Small intestine (tissue), 7 donors: ENCODE measurements at regions not wholly inside any gene's neighbourhood (a gene's known extent, or its start where the extent isn't known, plus 50 kb on each side); places are given as distances from the start of the nearest gene placed in this dataset.

Experiments
- DNase-seq, 2 donors: peaks; one replicate each; pipeline versions ENCODE4 v3.0.0 to v3.0.0-alpha.2; 2013
- FAIRE-seq: peaks from 2 replicates; lab custom pipeline; 2012; peaks lifted over from hg19 to GRCh38; lab: Jason Lieb, UNC
- H3K27ac ChIP-seq, 3 donors: one replicate each; pipeline ENCODE4 v1.5.1; 2013; ENCODE audit warnings: low read length in 2 of 3, mild to moderate bottlenecking in 2 of 3, control low read depth in 1 of 3, inconsistent platforms in 1 of 3, low read depth in 1 of 3, moderate library complexity in 1 of 3
- H3K27me3 ChIP-seq, 3 donors: one replicate each; pipeline ENCODE4 v1.6.1; 2013; ENCODE audit warnings: low read length in 3 of 3, inconsistent platforms in 1 of 3; ENCODE audit not compliant: control insufficient read depth in 3 of 3, insufficient read depth in 3 of 3
- H3K36me3 ChIP-seq, 3 donors: one replicate each; pipeline ENCODE4 v1.6.1; 2013; ENCODE audit warnings: low read length in 3 of 3, inconsistent platforms in 1 of 3, low read depth in 1 of 3, mild to moderate bottlenecking in 1 of 3, moderate library complexity in 1 of 3; ENCODE audit not compliant: control insufficient read depth in 3 of 3, insufficient read depth in 2 of 3
- H3K4me1 ChIP-seq, 3 donors: one replicate each; pipeline ENCODE4 v1.6.1; 2013; ENCODE audit warnings: low read length in 2 of 3, inconsistent platforms in 1 of 3, low read depth in 1 of 3, mild to moderate bottlenecking in 1 of 3, moderate library complexity in 1 of 3; ENCODE audit not compliant: control insufficient read depth in 3 of 3, insufficient read depth in 2 of 3
- H3K4me3 ChIP-seq, 3 donors: one replicate each; pipeline ENCODE4 v1.5.1; 2013; ENCODE audit warnings: low read length in 3 of 3, control low read depth in 1 of 3, inconsistent platforms in 1 of 3, low read depth in 1 of 3, mild to moderate bottlenecking in 1 of 3, moderate library complexity in 1 of 3
- H3K9me3 ChIP-seq, 2 donors: one replicate each; pipeline ENCODE4 v1.6.1; 2013; ENCODE audit warnings: low read depth in 1 of 2, low read length in 1 of 2; ENCODE audit not compliant: control insufficient read depth in 2 of 2, insufficient read depth in 1 of 2
- WGBS, 3 donors: extraction: QIAGEN DNeasy Blood & Tissue Kit; methylation state at CpG; one replicate each; pipeline ENCODE4 v1.1.7; 2013; 5-methylcytosine and 5-hydroxymethylcytosine counted together
- donor health status: healthy with polysubstance abuse.
- donor health status: control.
- donor health status: control.
- donor health status: Bipolar disorder and iron deficiency.
- donor health status: healthy.

GRCh38 chr1:229815961-229816360 lies 189.9 kb downstream of the URB2 start:
- H3K27ac ChIP-seq, result no peak overlapping the region
- peaks cover 0 to 10% of the 10 kb centered on the region in 2 donors for H3K9me3 ChIP-seq
- H3K4me3 ChIP-seq, result no peak overlapping the region
- FAIRE-seq (no peak), DNase-seq (no peak)
- no peaks in the 10 kb centered on the region for H3K36me3 ChIP-seq
- H3K27me3 ChIP-seq, result peaks cover 0 to 1% (median 0%) of the 10 kb centered on the region in 3 donors
- WGBS, 3 donors, result 74 to 81% (median 75%) methylated on average over 2 of the region's 2 CpGs
- no peaks in the 10 kb centered on the region for H3K4me1 ChIP-seq

- H3K27ac ChIP-seq, result no peak overlapping the region
- FAIRE-seq (no peak), DNase-seq (no peak)
- no peak overlapping the region for H3K4me3 ChIP-seq
- no peaks in the 10 kb centered on the region for H3K36me3 ChIP-seq
- H3K27me3 ChIP-seq, result peaks cover 0 to 1% (median 0%) of the 10 kb centered on the region in 3 donors
- WGBS, 3 donors, result 75 to 90% (median 77%) methylated on average over 1 of the region's 1 CpG
- H3K4me1 ChIP-seq, result no peaks in the 10 kb centered on the region
- peaks cover 0 to 10% of the 10 kb centered on the region in 2 donors for H3K9me3 ChIP-seq
Measured at GRCh38 chr1:229817936-229818335, 191.9 kb downstream of the URB2 start.

GRCh38 chr1:229819091-229819490 lies 193.0 kb downstream of the URB2 start:
- no peak for FAIRE-seq
- 17 to 28% (median 20%) methylated on average over 1 of the region's 1 CpG for WGBS, 3 donors
- no peak for DNase-seq

GRCh38 chr1:229822026-229822425 lies 196.0 kb downstream of the URB2 start:
- H3K27me3 ChIP-seq, result peaks cover 0 to 1% (median 0%) of the 10 kb centered on the region in 3 donors
- WGBS, 3 donors, result 90 to 95% (median 90%) methylated on average over 4 of the region's 4 CpGs
- no peak overlapping the region for H3K27ac ChIP-seq
- H3K4me3 ChIP-seq, result no peak overlapping the region
- no peaks in the 10 kb centered on the region for H3K4me1 ChIP-seq
- peaks cover 0 to 10% of the 10 kb centered on the region in 2 donors for H3K9me3 ChIP-seq
- DNase-seq (no peak), FAIRE-seq (no peak)
- H3K36me3 ChIP-seq, result no peaks in the 10 kb centered on the region

More at GRCh38 chr1:229819091-229819490, 193.0 kb downstream of the URB2 start:
- peaks cover 0 to 1% (median 0%) of the 10 kb centered on the region in 3 donors for H3K27me3 ChIP-seq
- no peaks in the 10 kb centered on the region for H3K36me3 ChIP-seq
- no peaks in the 10 kb centered on the region for H3K4me1 ChIP-seq
- no peak overlapping the region for H3K27ac ChIP-seq
- peaks cover 0 to 10% of the 10 kb centered on the region in 2 donors for H3K9me3 ChIP-seq
- no peak overlapping the region for H3K4me3 ChIP-seq

- no peak overlapping the region for H3K4me3 ChIP-seq
- no peak overlapping the region for H3K27ac ChIP-seq
- no peaks in the 10 kb centered on the region for H3K36me3 ChIP-seq
- DNase-seq (no peak), FAIRE-seq (no peak)
- H3K9me3 ChIP-seq, result no peaks in the 10 kb centered on the region
- 90 to 99% (median 92%) methylated on average over 2 of the region's 2 CpGs for WGBS, 3 donors
- H3K4me1 ChIP-seq, result no peaks in the 10 kb centered on the region
- no peaks in the 10 kb centered on the region for H3K27me3 ChIP-seq
Measured at GRCh38 chr1:229825042-229825441, 199.0 kb downstream of the URB2 start.

- WGBS, 3 donors, result 78 to 92% (median 87%) methylated on average over 2 of the region's 2 CpGs
- DNase-seq, result no peak
Measured at GRCh38 chr1:229828461-229828860, 202.4 kb downstream of the URB2 start.

GRCh38 chr1:229832695-229833094 lies 206.6 kb downstream of the URB2 start:
- WGBS, 3 donors, result 31 to 70% (median 47%) methylated on average over 3 of the region's 3 CpGs
- FAIRE-seq, result no peak

More at GRCh38 chr1:229828461-229828860, 202.4 kb downstream of the URB2 start:
- Histone ChIP-seq H3K27me3 (no peaks in the 10 kb centered on the region), H3K36me3 (no peaks in the 10 kb centered on the region), H3K27ac (no peak overlapping the region), H3K4me3 (no peak overlapping the region), H3K4me1 (peaks cover 0 to 7% (median 0%) of the 10 kb centered on the region in 3 donors), H3K9me3 (no peaks in the 10 kb centered on the region)
- no peak for FAIRE-seq

GRCh38 chr1:229834230-229834629 lies 208.2 kb downstream of the URB2 start:
- WGBS, 3 donors, result 91 to 93% (median 93%) methylated on average over 6 of the region's 6 CpGs
- Histone ChIP-seq H3K4me1 (peaks cover 0 to 7% (median 0%) of the 10 kb centered on the region in 3 donors), H3K36me3 (no peaks in the 10 kb centered on the region), H3K27ac (no peak overlapping the region), H3K27me3 (peaks cover 0 to 8% (median 0%) of the 10 kb centered on the region in 3 donors), H3K4me3 (no peak overlapping the region), H3K9me3 (no peaks in the 10 kb centered on the region)
- DNase-seq, result no peak
- FAIRE-seq, result no peak

More at GRCh38 chr1:229832695-229833094, 206.6 kb downstream of the URB2 start:
- H3K9me3 ChIP-seq, result no peaks in the 10 kb centered on the region
- peak; percentile 48 to 55 for DNase-seq
- H3K27ac ChIP-seq, result no peak overlapping the region
- no peak overlapping the region for H3K4me3 ChIP-seq
- H3K27me3 ChIP-seq, result peaks cover 0 to 3% (median 0%) of the 10 kb centered on the region in 3 donors
- H3K36me3 ChIP-seq, result no peaks in the 10 kb centered on the region
- H3K4me1 ChIP-seq, result peaks cover 0 to 7% (median 0%) of the 10 kb centered on the region in 3 donors

GRCh38 chr1:229835226-229835625 lies 209.2 kb downstream of the URB2 start:
- Histone ChIP-seq H3K4me1 (peaks cover 0 to 7% (median 0%) of the 10 kb centered on the region in 3 donors), H3K9me3 (no peaks in the 10 kb centered on the region), H3K27me3 (peaks cover 0 to 8% (median 0%) of the 10 kb centered on the region in 3 donors), H3K27ac (no peak overlapping the region), H3K4me3 (no peak overlapping the region), H3K36me3 (no peaks in the 10 kb centered on the region)
- no peak for FAIRE-seq
- WGBS, 3 donors, result 56 to 59% (median 58%) methylated on average over 5 of the region's 5 CpGs
- no peak for DNase-seq
